HG02610 (cell line): ENCODE measurements at regions not wholly inside any gene's neighbourhood (a gene's known extent, or its start where the extent isn't known, plus 50 kb on each side); places are given as distances from the start of the nearest gene placed in this dataset.

Source experiments
- ATAC-seq: cut with Tn5 transposase; IDR thresholded peaks from one replicate; pipeline ENCODE4 v1.9.1; 2021; ENCODE audit warnings: mild to moderate bottlenecking, moderate library complexity; ENCODE audit not compliant: unreplicated experiment

- ATAC-seq, result no peak
Measured at GRCh38 chr6:84466511-84466910, 239.1 kb upstream of the CEP162 start.

GRCh38 chr6:84464471-84464870, 237.0 kb upstream of the CEP162 start:
- no peak for ATAC-seq

GRCh38 chr6:84462698-84463097, 235.3 kb upstream of the CEP162 start:
- ATAC-seq, result no peak

- ATAC-seq, result no peak
Measured at GRCh38 chr6:84461461-84461860, 234.0 kb upstream of the CEP162 start.

GRCh38 chr6:84460491-84460890, 233.0 kb upstream of the CEP162 start:
- no peak for ATAC-seq

GRCh38 chr6:84459401-84459800, 232.0 kb upstream of the CEP162 start:
- ATAC-seq, result no peak

GRCh38 chr6:84458271-84458670, 230.8 kb upstream of the CEP162 start:
- ATAC-seq, result no peak

- ATAC-seq, result no peak
Measured at GRCh38 chr6:84457276-84457675, 229.8 kb upstream of the CEP162 start.

GRCh38 chr6:84456803-84457202, 229.4 kb upstream of the CEP162 start:
- ATAC-seq, result no peak

- ATAC-seq, result no peak
Measured at GRCh38 chr6:84455511-84456029, 228.1 kb upstream of the CEP162 start.

GRCh38 chr6:84453499-84453898, 226.1 kb upstream of the CEP162 start:
- no peak for ATAC-seq

- no peak for ATAC-seq
Measured at GRCh38 chr6:84450018-84450417, 222.6 kb upstream of the CEP162 start.

- no peak for ATAC-seq
Measured at GRCh38 chr6:84449220-84449619, 221.8 kb upstream of the CEP162 start.

GRCh38 chr6:84448331-84448730, 220.9 kb upstream of the CEP162 start:
- ATAC-seq, result no peak

GRCh38 chr6:84447651-84448050, 220.2 kb upstream of the CEP162 start:
- no peak for ATAC-seq

GRCh38 chr6:84445068-84445467, 217.6 kb upstream of the CEP162 start:
- ATAC-seq, result no peak

GRCh38 chr6:84442208-84442607, 214.8 kb upstream of the CEP162 start:
- no peak for ATAC-seq

- ATAC-seq, result no peak
Measured at GRCh38 chr6:84441456-84441855, 214.0 kb upstream of the CEP162 start.

- ATAC-seq, result no peak
Measured at GRCh38 chr6:84434550-84434949, 207.1 kb upstream of the CEP162 start.

GRCh38 chr6:84432619-84433018, 205.2 kb upstream of the CEP162 start:
- ATAC-seq, result no peak

GRCh38 chr6:84428300-84428907, 201.0 kb upstream of the CEP162 start:
- ATAC-seq, result no peak

- no peak for ATAC-seq
Measured at GRCh38 chr6:84425971-84426705, 198.7 kb upstream of the CEP162 start.
